ENCODE measurements at regions not wholly inside any gene's neighbourhood (a gene's known extent, or its start where the extent isn't known, plus 50 kb on each side); places are given as distances from the start of the nearest gene placed in this dataset.
A peak's percentile ranks its signal among the peaks of the same experiment; 100 is the strongest.

DNA sequence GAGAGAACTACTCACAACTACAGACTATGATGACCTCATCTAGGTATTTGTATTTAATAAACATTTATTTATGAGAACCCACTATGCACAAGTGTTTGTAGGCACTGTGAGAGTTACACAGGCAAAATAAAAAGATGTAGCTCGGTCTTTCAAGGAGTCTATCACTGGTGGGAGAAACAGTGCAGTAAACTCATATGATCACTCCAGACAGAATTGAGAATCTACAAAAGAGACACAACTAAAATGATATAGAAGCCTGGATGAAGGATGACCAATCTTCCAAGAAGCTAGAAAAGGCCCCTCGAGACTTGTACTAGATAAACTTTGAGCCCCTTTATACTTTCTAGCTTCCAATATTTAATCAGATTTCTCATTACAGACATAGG is 70.2 kb upstream of the ZBTB20 start:
- no peak for DNase-seq
- Histone ChIP-seq H3K27ac (ENCODE audit: insufficient read depth, low read length) (no peak overlapping the region), H3K79me1 (ENCODE audit: low read depth in 1 of 2, low read length in 2 of 2) (no peaks in the 10 kb centered on the region), H2BK15ac (ENCODE audit: low read depth, low read length) (no peak overlapping the region), H3K9me3 (ENCODE audit: control insufficient read depth, insufficient read depth, low read length) (no peaks in the 10 kb centered on the region), H2BK5ac (ENCODE audit: low read depth, low read length, poor library complexity, severe bottlenecking) (no peak overlapping the region), H2AK9ac (replicated peaks; ENCODE audit: low read depth, low read length, poor library complexity) (no peak overlapping the region), H3K36me3 (ENCODE audit: control insufficient read depth, insufficient read depth, low read length) (no peaks in the 10 kb centered on the region), H3K9me1 (ENCODE audit: insufficient read depth, low read length) (no peaks in the 10 kb centered on the region), H3K14ac (replicated peaks; ENCODE audit: low read depth, low read length) (no peak overlapping the region), H3K4ac (ENCODE audit: low read depth, low read length) (no peak overlapping the region), H3K18ac (ENCODE audit: low read depth, low read length) (no peak overlapping the region), H2BK20ac (ENCODE audit: low read depth, low read length) (no peak overlapping the region), H2BK120ac (ENCODE audit: low read depth, low read length) (no peak overlapping the region), H3K4me2 (ENCODE audit: low read depth, low read length) (no peak overlapping the region), H4K5ac (ENCODE audit: low read depth, low read length) (no peak overlapping the region), H3K23ac (ENCODE audit: low read depth, low read length) (no peak overlapping the region), H4K8ac (ENCODE audit: low read depth in 2 of 2, low read length in 2 of 2) (no peak overlapping the region), H4K20me1 (ENCODE audit: insufficient read depth, low read length) (no peaks in the 10 kb centered on the region), H3K4me1 (ENCODE audit: control insufficient read depth, insufficient read depth, low read length) (peaks cover 3% of the 10 kb centered on the region; the same call in 1 of the 2 replicates), H3K56ac (ENCODE audit: extremely low read depth, insufficient read depth, low read length) (no peak overlapping the region), H3K9ac (ENCODE audit: low read depth, low read length) (no peak overlapping the region), H2AK5ac (ENCODE audit: low read depth, low read length) (no peak overlapping the region), H4K91ac (ENCODE audit: insufficient read depth, low read depth, low read length) (no peak overlapping the region), H3K4me3 (ENCODE audit: insufficient read depth, low read depth, low read length) (no peak overlapping the region), H2AFZ (replicated peaks; ENCODE audit: low read length, poor library complexity) (no peak overlapping the region), H3K27me3 (ENCODE audit: control insufficient read depth, insufficient read depth, low read length) (no peaks in the 10 kb centered on the region)
- ATAC-seq (ENCODE audit: low read depth), result peak; percentile 9; the same call in 1 of the 2 replicates
- POLR2A ChIA-PET (ENCODE audit: unreplicated experiment), result no interaction called here
- BruUV-seq (replicated peaks), result no TSS peak
- CTCF ChIA-PET, result interaction anchor here (0.6 to 1.9 kb wide), 14 partner anchors 11 to 722 kb away, joined by 3 to 22 read pairs (median 4); no protein-coding TSS in a partner anchor
- dilution Hi-C loops (cut with HindIII; ENCODE audit: low sequenced_read_pairs, unreplicated experiment) (no loop called here), in situ Hi-C loops (cut with MboI; ENCODE audit: low sequenced_read_pairs) (loop anchor here (5.0 kb wide), 2 partner anchors 475 to 600 kb away; no protein-coding TSS in a partner anchor), intact Hi-C loops (cut with micrococcal nuclease) (loop anchor here (1.0 kb wide), 4 partner anchors 219 to 597 kb away; no protein-coding TSS in a partner anchor)
- WGBS, 2 experiments (ENCODE audit: extremely low coverage in 2 of 2, insufficient read length in 1 of 2), result no CpG with 5 or more reads among the region's 2 CpGs
- no peak for TF ChIP-seq CEBPB (IDR thresholded peaks at IDR 0.05; ENCODE audit: low read depth, low read length)
- TF ChIP-seq, protein P1, sequence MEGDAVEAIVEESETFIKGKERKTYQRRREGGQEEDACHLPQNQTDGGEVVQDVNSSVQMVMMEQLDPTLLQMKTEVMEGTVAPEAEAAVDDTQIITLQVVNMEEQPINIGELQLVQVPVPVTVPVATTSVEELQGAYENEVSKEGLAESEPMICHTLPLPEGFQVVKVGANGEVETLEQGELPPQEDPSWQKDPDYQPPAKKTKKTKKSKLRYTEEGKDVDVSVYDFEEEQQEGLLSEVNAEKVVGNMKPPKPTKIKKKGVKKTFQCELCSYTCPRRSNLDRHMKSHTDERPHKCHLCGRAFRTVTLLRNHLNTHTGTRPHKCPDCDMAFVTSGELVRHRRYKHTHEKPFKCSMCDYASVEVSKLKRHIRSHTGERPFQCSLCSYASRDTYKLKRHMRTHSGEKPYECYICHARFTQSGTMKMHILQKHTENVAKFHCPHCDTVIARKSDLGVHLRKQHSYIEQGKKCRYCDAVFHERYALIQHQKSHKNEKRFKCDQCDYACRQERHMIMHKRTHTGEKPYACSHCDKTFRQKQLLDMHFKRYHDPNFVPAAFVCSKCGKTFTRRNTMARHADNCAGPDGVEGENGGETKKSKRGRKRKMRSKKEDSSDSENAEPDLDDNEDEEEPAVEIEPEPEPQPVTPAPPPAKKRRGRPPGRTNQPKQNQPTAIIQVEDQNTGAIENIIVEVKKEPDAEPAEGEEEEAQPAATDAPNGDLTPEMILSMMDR (conservative IDR thresholded peaks at IDR 0.05; ENCODE audit: low read depth, low read length), result no peak
